WI38 (cell line): ENCODE measurements at regions not wholly inside any gene's neighbourhood (a gene's known extent, or its start where the extent isn't known, plus 50 kb on each side); places are given as distances from the start of the nearest gene placed in this dataset.

ENCODE experiments used
- H3K4me3 ChIP-seq: 2 replicates; pipeline ENCODE4 v1.5.1; 2011; ENCODE audit warnings: low read depth, mild to moderate bottlenecking, control low read depth, low read length
- CTCF ChIP-seq: IDR thresholded peaks from 2 replicates; pipeline ENCODE4 v1.5.1; 2012; ENCODE audit warnings: low read depth, mild to moderate bottlenecking, control low read depth, low read length

DNA sequence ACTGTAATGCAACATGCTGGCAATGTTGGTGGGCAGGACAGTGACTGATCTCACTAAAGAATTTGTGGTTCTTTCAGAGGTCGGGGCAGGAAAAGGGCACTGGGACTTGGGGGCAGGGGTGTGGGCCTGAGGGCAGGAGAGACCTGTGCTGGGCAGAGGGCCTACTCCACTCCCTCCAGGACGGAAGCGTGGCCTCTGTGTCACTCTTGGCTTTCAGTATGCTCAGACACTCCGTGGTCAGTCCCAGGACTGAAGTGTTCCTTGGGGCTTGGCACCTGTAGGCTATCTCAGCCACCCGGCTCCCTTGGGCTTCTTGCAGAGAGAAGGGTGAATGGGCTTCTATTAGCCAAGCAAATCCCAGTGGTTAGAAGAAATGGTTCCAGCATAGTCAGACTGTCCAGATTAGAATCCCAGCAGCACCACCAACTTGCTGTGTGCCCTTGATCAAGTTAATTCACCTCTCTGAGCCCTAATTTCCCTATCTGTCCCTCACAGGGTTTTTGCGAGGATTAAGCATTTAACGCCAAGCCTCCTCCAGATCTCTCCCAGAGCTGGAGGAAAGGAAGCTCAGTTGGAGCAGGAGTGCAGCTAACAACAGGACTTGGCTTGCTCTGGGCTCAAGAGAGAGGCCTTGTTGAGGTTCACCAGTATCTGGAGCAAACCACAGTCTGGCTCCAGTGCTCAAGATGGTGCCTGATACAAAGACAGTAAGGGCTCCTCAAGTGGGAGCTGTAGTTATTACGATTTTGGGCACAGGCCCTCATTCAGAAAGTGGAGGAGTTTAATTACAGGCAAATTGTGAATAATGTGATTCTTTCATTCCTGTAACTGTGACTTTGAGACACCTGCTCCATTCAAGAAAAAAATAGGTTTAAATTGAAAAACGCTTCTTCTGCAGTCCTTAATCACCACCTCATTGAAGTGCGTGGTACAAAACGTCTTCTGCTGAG lies 57.7 kb upstream of the LRP8 start:
- no peak for TF ChIP-seq CTCF
- no peak overlapping the region for H3K4me3 ChIP-seq

GRCh38 chr1:53388963-53389362 lies 61.1 kb upstream of the LRP8 start:
- no peak overlapping the region for H3K4me3 ChIP-seq
- TF ChIP-seq CTCF = no peak

GRCh38 chr1:53390261-53390660 lies 62.4 kb upstream of the LRP8 start:
- H3K4me3 ChIP-seq = no peak overlapping the region
- TF ChIP-seq CTCF = no peak

- no peak overlapping the region for H3K4me3 ChIP-seq
- no peak for TF ChIP-seq CTCF
Measured at GRCh38 chr1:53390736-53391135, 62.9 kb upstream of the LRP8 start.

GRCh38 chr1:53391296-53391695 lies 63.4 kb upstream of the LRP8 start:
- H3K4me3 ChIP-seq = no peak overlapping the region

GRCh38 chr1:53391982-53392381 lies 64.1 kb upstream of the LRP8 start:
- TF ChIP-seq CTCF = no peak
- no peak overlapping the region for H3K4me3 ChIP-seq

More at GRCh38 chr1:53391296-53391695, 63.4 kb upstream of the LRP8 start:
- TF ChIP-seq CTCF = no peak

GRCh38 chr1:53392460-53392859 lies 64.6 kb upstream of the LRP8 start:
- no peak overlapping the region for H3K4me3 ChIP-seq
- TF ChIP-seq CTCF = no peak
